Nephron (organoid): ENCODE measurements at regions not wholly inside any gene's neighbourhood (a gene's known extent, or its start where the extent isn't known, plus 50 kb on each side); places are given as distances from the start of the nearest gene placed in this dataset.

ENCODE experiments used
- H3K27ac Mint-ChIP-seq, 3 experiments: 2 replicates each; pipeline ENCODE4 v1.8.0; 2020; ENCODE audit warnings: mixed read lengths in 3 of 3, mild to moderate bottlenecking in 2 of 3, moderate library complexity in 1 of 3
- H3K27me3 Mint-ChIP-seq: 2 replicates; pipeline ENCODE4 v1.8.0; 2021; ENCODE audit warnings: low read depth, mild to moderate bottlenecking, moderate library complexity, mixed read lengths
- H3K36me3 Mint-ChIP-seq: 2 replicates; pipeline ENCODE4 v1.8.0; 2020; ENCODE audit warnings: low read depth, mixed read lengths
- H3K4me1 Mint-ChIP-seq: 2 replicates; pipeline ENCODE4 v1.8.0; 2020; ENCODE audit warnings: mixed read lengths
- H3K4me3 Mint-ChIP-seq, 3 experiments: 2 replicates each; pipeline ENCODE4 v1.8.0; 2020; ENCODE audit warnings: mild to moderate bottlenecking in 3 of 3, mixed read lengths in 3 of 3, moderate library complexity in 2 of 3
- H3K9me3 Mint-ChIP-seq: 2 replicates; pipeline ENCODE4 v1.8.0; 2020; ENCODE audit warnings: mixed read lengths
- CTCF ChIP-seq, 3 experiments: fragments of 200-600 bp; sonication (generic); IDR thresholded peaks; one replicate each; pipeline ENCODE4 v1.5.0; 2021; ENCODE audit warnings: antibody characterized with exemption in 3 of 3; ENCODE audit not compliant: unreplicated experiment in 3 of 3

- TF ChIP-seq CTCF (IDR thresholded peaks at IDR 0.05; ENCODE audit: unreplicated experiment in 3 of 3) = no peak
- Mint-ChIP-seq H3K4me3 (no peak overlapping the region), H3K27me3 (peaks cover 35% of the 10 kb centered on the region), H3K9me3 (no peaks in the 10 kb centered on the region), H3K4me1 (no peaks in the 10 kb centered on the region), H3K36me3 (no peaks in the 10 kb centered on the region), H3K27ac (no peak overlapping the region)
Measured at GRCh38 chr9:124110307-124110915, 98.8 kb downstream of the LHX2 start.

GRCh38 chr9:124116683-124117363, 105.3 kb downstream of the LHX2 start:
- Mint-ChIP-seq H3K4me1 (no peaks in the 10 kb centered on the region), H3K9me3 (peaks cover 3% of the 10 kb centered on the region), H3K36me3 (no peaks in the 10 kb centered on the region), H3K27me3 (peaks cover 32% of the 10 kb centered on the region), H3K27ac (no peak overlapping the region), H3K4me3 (no peak overlapping the region)
- no peak for TF ChIP-seq CTCF (IDR thresholded peaks at IDR 0.05; ENCODE audit: unreplicated experiment in 3 of 3)

GRCh38 chr9:124118894-124119293, 107.3 kb downstream of the LHX2 start:
- H3K9me3 Mint-ChIP-seq = peaks cover 3% of the 10 kb centered on the region
- peaks cover 40% of the 10 kb centered on the region for H3K27me3 Mint-ChIP-seq
- no peaks in the 10 kb centered on the region for H3K36me3 Mint-ChIP-seq
- H3K4me3 Mint-ChIP-seq = no peak overlapping the region
- no peaks in the 10 kb centered on the region for H3K4me1 Mint-ChIP-seq
- no peak for TF ChIP-seq CTCF (IDR thresholded peaks at IDR 0.05; ENCODE audit: unreplicated experiment in 3 of 3)
- no peak overlapping the region for H3K27ac Mint-ChIP-seq

- H3K4me3 Mint-ChIP-seq = no peak overlapping the region
- H3K36me3 Mint-ChIP-seq = no peaks in the 10 kb centered on the region
- no peak overlapping the region for H3K27ac Mint-ChIP-seq
- no peak for TF ChIP-seq CTCF (IDR thresholded peaks at IDR 0.05; ENCODE audit: unreplicated experiment in 3 of 3)
- no peaks in the 10 kb centered on the region for H3K4me1 Mint-ChIP-seq
- peaks cover 47% of the 10 kb centered on the region for H3K27me3 Mint-ChIP-seq
- H3K9me3 Mint-ChIP-seq = peaks cover 3% of the 10 kb centered on the region
Measured at GRCh38 chr9:124120272-124120671, 108.7 kb downstream of the LHX2 start.

- TF ChIP-seq CTCF (IDR thresholded peaks at IDR 0.05; ENCODE audit: unreplicated experiment in 3 of 3) = no peak
- Mint-ChIP-seq H3K27ac (no peak overlapping the region), H3K36me3 (no peaks in the 10 kb centered on the region), H3K9me3 (no peaks in the 10 kb centered on the region), H3K27me3 (peaks cover 54% of the 10 kb centered on the region), H3K4me1 (no peaks in the 10 kb centered on the region), H3K4me3 (no peak overlapping the region)
Measured at GRCh38 chr9:124121725-124122124, 110.2 kb downstream of the LHX2 start.

GRCh38 chr9:124122321-124122720, 110.8 kb downstream of the LHX2 start:
- Mint-ChIP-seq H3K27me3 (peaks cover 55% of the 10 kb centered on the region), H3K9me3 (no peaks in the 10 kb centered on the region), H3K27ac (no peak overlapping the region), H3K36me3 (no peaks in the 10 kb centered on the region), H3K4me1 (no peaks in the 10 kb centered on the region), H3K4me3 (no peak overlapping the region)
- TF ChIP-seq CTCF (IDR thresholded peaks at IDR 0.05; ENCODE audit: unreplicated experiment in 3 of 3) = no peak
